DMS 273 (cell line): ENCODE measurements at regions not wholly inside any gene's neighbourhood (a gene's known extent, or its start where the extent isn't known, plus 50 kb on each side); places are given as distances from the start of the nearest gene placed in this dataset.
"Not testable (repeated sequence)": the region's sequence is repeated elsewhere in the genome, so short reads cannot be mapped to it uniquely, and the experiment has no call there.

ENCODE experiments used
- DNase-seq: peaks from one replicate; lab custom pipeline; 2025; ENCODE audit not compliant: unreplicated experiment; lab: John Stamatoyannopoulos, UW

- DNase-seq, result no peak
Measured at GRCh38 chr6:98416027-98416426, 418.3 kb upstream of the POU3F2 start.

DNA sequence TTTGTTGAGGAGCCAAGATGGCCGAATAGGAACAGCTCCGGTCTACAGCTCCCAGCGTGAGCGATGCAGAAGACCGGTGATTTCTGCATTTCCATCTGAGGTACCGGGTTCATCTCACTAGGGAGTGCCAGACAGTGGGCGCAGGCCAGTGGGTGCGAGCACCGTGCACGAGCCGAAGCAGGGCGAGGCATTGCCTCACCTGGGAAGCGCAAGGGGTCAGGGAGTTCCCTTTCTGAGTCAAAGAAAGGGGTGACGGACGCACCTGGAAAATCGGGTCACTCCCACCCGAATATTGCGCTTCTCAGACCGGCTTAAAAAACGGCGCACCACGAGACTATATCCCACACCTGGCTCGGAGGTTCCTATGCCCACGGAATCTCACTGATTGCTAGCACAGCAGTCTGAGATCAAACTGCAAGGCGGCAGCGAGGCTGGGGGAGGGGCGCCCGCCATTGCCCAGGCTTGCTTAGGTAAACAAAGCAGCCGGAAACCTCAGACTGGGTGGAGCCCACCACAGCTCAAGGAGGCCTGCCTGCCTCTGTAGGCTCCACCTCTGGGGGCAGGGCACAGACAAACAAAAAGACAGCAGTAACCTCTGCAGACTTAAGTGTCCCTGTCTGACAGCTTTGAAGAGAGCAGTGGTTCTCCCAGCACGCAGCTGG, 417.7 kb upstream of the POU3F2 start:
- DNase-seq, result not testable (repeated sequence)

DNA sequence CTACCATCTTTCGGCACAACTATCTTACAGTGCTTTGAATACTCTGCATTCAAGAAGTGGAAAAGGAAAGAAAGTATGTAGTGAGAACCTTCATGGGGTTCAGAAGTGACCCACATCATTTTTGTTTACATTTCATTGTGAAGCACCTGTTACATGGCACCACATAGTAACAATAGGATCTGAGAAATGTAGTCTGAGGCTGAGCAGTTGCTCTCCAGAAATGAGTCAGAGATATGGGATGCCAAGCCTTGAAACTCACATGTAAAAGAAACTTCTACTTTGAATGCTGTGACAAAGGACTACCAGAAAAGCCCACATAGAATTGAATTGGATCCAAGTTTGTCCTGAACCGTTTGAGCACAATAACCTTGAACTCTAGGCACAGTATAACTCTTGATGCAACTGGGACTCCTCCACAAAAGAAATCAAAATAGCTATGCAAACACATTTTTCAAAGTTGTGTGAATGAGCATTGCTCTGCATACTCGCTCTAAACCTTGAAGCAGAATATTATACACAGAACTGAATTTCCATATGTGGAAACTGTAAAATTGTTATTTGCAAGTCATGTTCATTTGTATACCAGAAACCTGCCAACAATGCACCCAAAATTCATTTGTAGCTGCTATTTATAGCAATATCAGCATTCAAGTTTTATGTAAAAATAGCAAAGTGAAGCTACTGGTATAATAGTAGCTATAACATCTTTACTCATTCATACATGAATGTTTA, 400.9 kb upstream of the POU3F2 start:
- no peak for DNase-seq

- no peak for DNase-seq
Measured at GRCh38 chr6:98443633-98444032, 390.7 kb upstream of the POU3F2 start.

DNA sequence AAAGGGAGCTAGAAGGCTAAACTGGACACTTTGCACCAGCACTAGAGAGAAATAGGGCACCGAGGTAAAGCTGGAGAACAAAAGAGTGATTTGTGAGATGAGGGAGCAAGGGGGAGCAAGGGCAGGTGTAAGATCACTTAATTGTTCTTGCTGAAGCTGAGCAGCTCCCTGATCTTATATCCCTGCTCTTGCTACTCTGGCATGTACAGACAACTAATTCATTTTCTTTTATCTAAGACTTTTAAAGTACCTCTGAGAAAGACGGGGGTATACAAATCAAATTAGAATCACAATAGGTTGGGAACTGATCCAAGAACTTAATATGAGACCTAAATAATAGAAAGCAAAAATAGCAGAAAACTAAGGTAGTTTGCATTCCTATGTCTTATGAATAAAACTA, 381.7 kb upstream of the POU3F2 start:
- DNase-seq, result no peak

- no peak for DNase-seq
Measured at GRCh38 chr6:98454809-98455322, 379.5 kb upstream of the POU3F2 start.

- no peak for DNase-seq
Measured at GRCh38 chr6:98458708-98459107, 375.7 kb upstream of the POU3F2 start.

DNA sequence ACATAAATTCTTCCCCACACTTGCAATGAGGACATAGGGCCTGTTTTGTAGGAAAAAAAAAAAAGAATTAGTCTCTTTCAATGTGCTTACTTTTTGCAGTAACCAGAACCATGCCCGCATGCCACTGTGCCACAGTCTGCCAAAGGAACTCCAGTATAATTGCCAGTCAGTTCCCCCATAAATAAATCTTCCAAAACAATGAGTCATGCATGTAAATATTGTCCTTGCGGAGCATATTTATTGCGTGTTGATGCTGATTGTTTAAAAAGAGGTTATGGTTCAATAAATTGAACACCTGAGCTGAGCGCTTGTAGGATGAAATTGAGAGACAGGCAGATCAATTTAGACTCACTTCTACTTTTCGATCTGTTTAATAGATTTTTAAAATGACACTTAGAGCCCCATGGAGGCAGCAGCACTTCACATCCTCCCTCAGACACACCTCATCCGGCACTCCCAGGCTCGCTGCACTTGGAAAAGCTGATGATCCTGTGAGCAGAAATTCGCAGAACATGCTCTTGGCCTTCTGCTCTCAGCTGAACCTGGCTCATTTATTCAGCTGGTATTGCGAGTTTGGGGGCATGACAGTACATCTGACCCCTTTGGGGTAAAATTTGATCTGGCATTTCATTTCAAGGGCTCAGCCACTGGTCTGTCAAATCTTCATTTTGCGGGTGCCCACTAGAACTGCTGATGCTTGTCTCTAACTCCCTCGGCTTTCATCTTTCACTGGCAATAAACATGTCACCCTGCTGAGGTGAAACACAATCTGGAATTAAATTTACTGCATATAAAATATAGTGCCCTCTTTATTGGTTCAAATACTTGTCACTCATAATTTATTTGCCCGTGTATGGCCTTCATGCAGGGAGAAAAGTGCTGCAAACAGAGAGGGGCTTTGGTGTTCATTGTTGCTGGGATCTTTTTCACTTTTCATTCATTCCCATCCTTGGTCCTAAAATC, 371.1 kb upstream of the POU3F2 start:
- DNase-seq, result no peak

DNA sequence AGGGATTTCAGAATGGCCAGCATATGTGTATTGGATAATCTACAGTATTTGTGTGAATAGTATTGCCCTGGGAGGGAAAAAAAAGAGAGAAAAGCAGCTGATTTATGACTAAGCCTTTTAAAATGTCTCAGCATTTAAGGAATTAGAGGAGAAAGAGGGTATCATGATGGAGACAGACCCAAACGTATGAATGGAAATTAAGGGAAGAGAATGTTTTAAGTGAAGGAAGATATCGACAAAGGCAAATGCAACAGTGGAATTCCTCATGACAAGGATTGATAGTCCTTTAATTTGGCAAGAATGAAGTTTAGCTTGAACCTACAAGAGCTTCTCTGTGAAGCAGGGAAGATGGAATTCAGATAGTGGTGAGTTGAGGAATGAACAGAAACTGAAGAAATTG, 367.3 kb upstream of the POU3F2 start:
- no peak for DNase-seq

DNA sequence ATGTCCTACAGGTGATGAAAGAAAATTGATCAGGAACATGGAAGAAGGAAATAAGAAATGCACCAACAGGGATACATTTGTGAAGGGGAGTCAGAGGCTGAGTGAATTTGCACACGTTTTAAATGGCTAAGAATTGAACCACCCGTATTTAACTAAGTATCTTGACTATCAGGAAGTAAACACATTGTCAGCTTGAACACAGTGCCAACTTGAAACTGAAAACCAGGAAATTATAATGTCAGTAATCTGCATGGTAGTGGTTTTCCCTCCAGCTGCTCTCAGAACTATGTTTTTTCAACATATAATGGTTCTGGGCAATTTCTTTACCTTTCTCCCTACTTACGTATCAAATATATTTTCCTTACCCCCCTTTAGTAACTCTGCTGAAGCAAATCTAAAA, 366.5 kb upstream of the POU3F2 start:
- no peak for DNase-seq

GRCh38 chr6:98469141-98469540, 365.2 kb upstream of the POU3F2 start:
- no peak for DNase-seq

DNA sequence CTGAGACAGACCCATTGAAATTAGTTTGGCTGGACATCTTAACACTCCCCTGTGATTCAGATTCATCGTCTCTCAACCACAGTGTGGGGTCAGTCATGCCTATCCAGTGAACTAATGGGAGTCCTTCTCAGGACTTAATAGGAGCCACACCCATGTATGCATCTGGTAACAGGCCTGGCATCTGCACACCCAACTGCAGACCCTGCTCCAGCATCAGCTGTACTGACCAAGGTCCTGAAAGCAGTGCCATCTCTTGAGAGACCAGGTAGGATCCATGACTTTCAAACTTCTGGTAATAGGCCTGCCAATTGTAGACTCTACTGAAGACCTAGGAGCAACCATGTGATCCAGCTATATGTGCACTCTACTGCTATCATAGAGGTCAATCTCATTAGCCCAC, 363.6 kb upstream of the POU3F2 start:
- no peak for DNase-seq

- DNase-seq, result no peak
Measured at GRCh38 chr6:98471444-98471843, 362.9 kb upstream of the POU3F2 start.

- DNase-seq, result no peak
Measured at GRCh38 chr6:98477231-98477630, 357.1 kb upstream of the POU3F2 start.

GRCh38 chr6:98484696-98485095, 349.7 kb upstream of the POU3F2 start:
- no peak for DNase-seq

DNA sequence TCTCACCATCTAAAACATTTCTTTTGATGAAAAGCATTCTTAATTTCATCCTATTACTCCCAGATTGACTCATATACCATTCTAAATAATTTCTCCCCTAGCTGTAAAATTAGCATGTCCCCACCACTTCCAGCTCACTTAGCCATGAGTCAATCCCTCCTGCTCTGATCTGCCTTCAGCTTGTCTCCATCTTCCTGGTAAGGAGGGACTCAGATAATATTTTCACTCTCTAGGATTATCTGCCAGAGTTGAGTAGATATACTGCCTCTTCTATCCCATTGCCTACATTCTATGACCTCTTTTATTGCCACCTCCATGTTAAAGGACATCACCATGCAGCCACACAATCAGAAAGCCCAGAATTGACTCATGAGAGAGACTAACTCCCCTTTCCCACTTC, 348.8 kb upstream of the POU3F2 start:
- no peak for DNase-seq

DNA sequence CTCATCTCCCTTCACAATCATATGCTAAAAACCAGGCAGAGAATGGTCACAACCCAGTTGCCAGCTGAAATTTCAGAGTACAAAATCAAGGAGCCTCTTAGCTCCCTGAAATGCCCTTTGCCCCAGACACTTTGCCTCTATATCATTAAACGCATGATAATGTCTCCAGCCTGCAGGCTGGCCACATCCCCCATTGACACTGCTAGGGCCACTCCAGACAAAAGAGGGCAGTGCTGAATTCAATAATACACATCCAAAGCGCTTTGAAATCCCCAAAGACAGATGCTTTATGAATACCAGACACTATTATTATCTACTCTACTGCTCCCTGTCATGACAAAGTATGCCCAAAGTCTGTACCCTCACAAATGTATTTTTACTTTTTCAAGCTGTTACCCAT, 348.3 kb upstream of the POU3F2 start:
- DNase-seq, result no peak

DNA sequence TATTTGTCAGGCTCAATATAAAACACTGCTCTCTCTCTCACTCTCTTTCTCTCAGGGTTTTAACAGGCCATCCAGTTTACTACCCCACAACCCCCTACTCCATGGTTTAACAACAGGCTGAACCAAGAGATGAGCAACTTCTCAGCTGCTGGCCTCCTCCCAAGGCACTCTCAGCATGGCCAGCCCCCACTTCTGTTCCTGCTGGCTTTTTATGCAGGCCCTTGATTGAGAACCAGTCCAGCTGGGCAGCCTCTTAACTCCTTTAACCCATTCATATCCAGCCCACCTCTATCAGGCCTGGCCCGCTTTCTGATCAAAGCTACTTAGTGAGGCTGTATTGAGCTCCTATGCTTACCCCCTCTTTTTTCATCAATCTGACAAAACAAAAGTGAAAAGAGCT, 346.8 kb upstream of the POU3F2 start:
- DNase-seq, result no peak

GRCh38 chr6:98498144-98498775, 336.1 kb upstream of the POU3F2 start:
- no peak for DNase-seq

DNA sequence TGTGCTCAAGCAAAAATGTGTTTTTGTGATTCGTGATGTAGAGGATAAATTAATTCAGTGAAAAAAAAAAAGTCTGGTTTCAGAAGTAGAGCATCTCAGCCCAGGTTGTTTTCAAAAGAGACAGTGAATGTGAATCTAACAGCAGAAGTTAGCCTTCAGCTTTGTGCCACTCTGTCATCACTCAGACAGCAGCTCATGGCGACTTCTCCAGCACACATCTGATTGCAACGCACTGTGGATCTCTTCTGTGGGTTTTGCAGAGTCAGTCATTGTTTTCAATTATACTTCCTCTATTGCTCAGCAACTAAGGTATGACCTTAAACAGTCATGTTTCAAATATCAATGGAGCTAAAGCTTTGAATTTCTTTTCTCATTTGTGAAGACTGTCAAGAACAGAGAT, 335.5 kb upstream of the POU3F2 start:
- DNase-seq, result no peak

- DNase-seq, result no peak
Measured at GRCh38 chr6:98514073-98514720, 320.2 kb upstream of the POU3F2 start.
